ENCODE measurements at regions not wholly inside any gene's neighbourhood (a gene's known extent, or its start where the extent isn't known, plus 50 kb on each side); places are given as distances from the start of the nearest gene placed in this dataset.
A peak's percentile ranks its signal among the peaks of the same experiment; 100 is the strongest.

GRCh38 chr2:64826703-64827102 is 162.5 kb upstream of the SLC1A4 start:
- no peak for DNase-seq

GRCh38 chr2:64828261-64828660 is 160.9 kb upstream of the SLC1A4 start:
- DNase-seq, result no peak

- no peak for DNase-seq
These were observed 159.7 kb upstream of the SLC1A4 start for GRCh38 chr2:64829525-64829924.

GRCh38 chr2:64831134-64831976 is 157.8 kb upstream of the SLC1A4 start:
- peak; percentile 47 to 77 (median 54) for DNase-seq

GRCh38 chr2:64831977-64832328 is 157.2 kb upstream of the SLC1A4 start:
- DNase-seq, result no peak

- no peak for DNase-seq
These were observed 156.3 kb upstream of the SLC1A4 start for GRCh38 chr2:64832936-64833335.

GRCh38 chr2:64836566-64836965 is 152.6 kb upstream of the SLC1A4 start:
- DNase-seq, result no peak

- no peak for DNase-seq
These were observed 152.0 kb upstream of the SLC1A4 start for GRCh38 chr2:64837116-64837731.

GRCh38 chr2:64837925-64838641 is 151.1 kb upstream of the SLC1A4 start:
- DNase-seq, result peak in 1 of 3 donors; percentile 27

GRCh38 chr2:64838817-64839216 is 150.4 kb upstream of the SLC1A4 start:
- DNase-seq, result peak in 1 of 3 donors; percentile 68

GRCh38 chr2:64839844-64840243 is 149.4 kb upstream of the SLC1A4 start:
- DNase-seq, result no peak

- no peak for DNase-seq
These were observed 148.7 kb upstream of the SLC1A4 start for GRCh38 chr2:64840426-64840881.

GRCh38 chr2:64841461-64841860 is 147.7 kb upstream of the SLC1A4 start:
- no peak for DNase-seq

- no peak for DNase-seq
These were observed 147.2 kb upstream of the SLC1A4 start for GRCh38 chr2:64842030-64842429.

- no peak for DNase-seq
These were observed 145.1 kb upstream of the SLC1A4 start for GRCh38 chr2:64844087-64844486.

GRCh38 chr2:64845273-64845905 is 143.8 kb upstream of the SLC1A4 start:
- DNase-seq, result no peak

GRCh38 chr2:64846177-64846576 is 143.0 kb upstream of the SLC1A4 start:
- peak in 1 of 3 donors; percentile 37 for DNase-seq

- no peak for DNase-seq
These were observed 141.3 kb upstream of the SLC1A4 start for GRCh38 chr2:64847930-64848329.

- DNase-seq, result no peak
These were observed 140.8 kb upstream of the SLC1A4 start for GRCh38 chr2:64848363-64848762.

- DNase-seq, result no peak
These were observed 140.3 kb upstream of the SLC1A4 start for GRCh38 chr2:64848945-64849344.

GRCh38 chr2:64850642-64851041 is 138.6 kb upstream of the SLC1A4 start:
- DNase-seq, result no peak

GRCh38 chr2:64852771-64853241 is 136.4 kb upstream of the SLC1A4 start:
- peak in 1 of 3 donors; percentile 32 for DNase-seq

Data from muscle of back (tissue), 3 donors.